ENCODE measurements at regions not wholly inside any gene's neighbourhood (a gene's known extent, or its start where the extent isn't known, plus 50 kb on each side); places are given as distances from the start of the nearest gene placed in this dataset.

DNA sequence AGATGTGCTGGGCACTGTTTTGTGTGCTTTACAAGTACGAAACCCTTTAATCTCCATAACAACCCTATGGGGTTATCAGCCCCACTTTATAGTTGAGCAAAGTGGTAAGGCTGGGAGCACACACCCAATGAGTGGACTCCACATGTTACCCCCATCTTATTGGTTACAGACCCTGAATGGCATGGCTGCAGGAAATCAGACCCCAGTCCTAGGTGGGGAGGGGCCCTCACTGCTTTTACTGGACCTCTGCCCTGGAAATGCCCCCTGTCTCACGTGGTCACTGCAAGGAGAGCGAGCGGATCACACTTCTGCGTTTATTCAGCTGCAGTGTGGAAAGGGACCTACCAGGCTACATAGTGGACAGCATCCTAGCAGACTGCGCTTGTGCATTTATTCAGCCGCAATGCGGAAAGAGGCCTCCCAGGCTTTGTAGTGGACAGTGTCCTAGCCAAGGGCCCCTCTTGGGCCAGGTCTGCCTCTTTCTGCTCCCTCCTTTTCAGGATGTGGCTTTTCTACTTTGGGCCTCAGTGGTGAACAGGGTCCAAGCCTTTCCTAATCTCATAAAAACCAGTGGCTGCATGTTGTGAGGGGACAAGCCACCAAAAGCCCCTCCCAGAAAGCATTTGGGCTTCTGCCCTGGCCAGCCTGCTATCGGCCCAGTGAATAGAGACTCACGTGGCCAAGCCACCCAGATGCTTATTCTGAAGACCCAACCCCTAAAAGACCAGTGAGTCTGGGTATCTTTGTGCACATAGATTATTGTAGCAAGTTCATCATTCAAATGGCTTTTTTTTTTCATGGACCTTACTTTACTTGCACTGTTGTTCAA lies 405.7 kb upstream of the RNF32 start:
- no peaks in the 10 kb centered on the region for H3K36me3 ChIP-seq
- intact Hi-C loops (cut with DNase I): no loop called here
- TF ChIP-seq, protein P1, sequence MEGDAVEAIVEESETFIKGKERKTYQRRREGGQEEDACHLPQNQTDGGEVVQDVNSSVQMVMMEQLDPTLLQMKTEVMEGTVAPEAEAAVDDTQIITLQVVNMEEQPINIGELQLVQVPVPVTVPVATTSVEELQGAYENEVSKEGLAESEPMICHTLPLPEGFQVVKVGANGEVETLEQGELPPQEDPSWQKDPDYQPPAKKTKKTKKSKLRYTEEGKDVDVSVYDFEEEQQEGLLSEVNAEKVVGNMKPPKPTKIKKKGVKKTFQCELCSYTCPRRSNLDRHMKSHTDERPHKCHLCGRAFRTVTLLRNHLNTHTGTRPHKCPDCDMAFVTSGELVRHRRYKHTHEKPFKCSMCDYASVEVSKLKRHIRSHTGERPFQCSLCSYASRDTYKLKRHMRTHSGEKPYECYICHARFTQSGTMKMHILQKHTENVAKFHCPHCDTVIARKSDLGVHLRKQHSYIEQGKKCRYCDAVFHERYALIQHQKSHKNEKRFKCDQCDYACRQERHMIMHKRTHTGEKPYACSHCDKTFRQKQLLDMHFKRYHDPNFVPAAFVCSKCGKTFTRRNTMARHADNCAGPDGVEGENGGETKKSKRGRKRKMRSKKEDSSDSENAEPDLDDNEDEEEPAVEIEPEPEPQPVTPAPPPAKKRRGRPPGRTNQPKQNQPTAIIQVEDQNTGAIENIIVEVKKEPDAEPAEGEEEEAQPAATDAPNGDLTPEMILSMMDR (IDR thresholded peaks at IDR 0.05): no peak
- H3K4me3 ChIP-seq: no peak overlapping the region
- no peak overlapping the region for H3K27ac ChIP-seq
- no peaks in the 10 kb centered on the region for H3K9me3 ChIP-seq
- DNase-seq (no peak), ATAC-seq (no peak)
- H3K27me3 ChIP-seq: no peaks in the 10 kb centered on the region
- H3K4me1 ChIP-seq: no peaks in the 10 kb centered on the region

GRCh38 chr7:156234192-156234591 lies 406.4 kb upstream of the RNF32 start:
- ATAC-seq: no peak
- intact Hi-C loops (cut with DNase I): no loop called here
- no peaks in the 10 kb centered on the region for H3K4me1 ChIP-seq
- no peaks in the 10 kb centered on the region for H3K27me3 ChIP-seq
- H3K4me3 ChIP-seq: no peak overlapping the region
- TF ChIP-seq, protein P1 (IDR thresholded peaks at IDR 0.05): no peak
- H3K27ac ChIP-seq: no peak overlapping the region
- DNase-seq: no peak
- H3K9me3 ChIP-seq: no peaks in the 10 kb centered on the region
- H3K36me3 ChIP-seq: no peaks in the 10 kb centered on the region

DNA sequence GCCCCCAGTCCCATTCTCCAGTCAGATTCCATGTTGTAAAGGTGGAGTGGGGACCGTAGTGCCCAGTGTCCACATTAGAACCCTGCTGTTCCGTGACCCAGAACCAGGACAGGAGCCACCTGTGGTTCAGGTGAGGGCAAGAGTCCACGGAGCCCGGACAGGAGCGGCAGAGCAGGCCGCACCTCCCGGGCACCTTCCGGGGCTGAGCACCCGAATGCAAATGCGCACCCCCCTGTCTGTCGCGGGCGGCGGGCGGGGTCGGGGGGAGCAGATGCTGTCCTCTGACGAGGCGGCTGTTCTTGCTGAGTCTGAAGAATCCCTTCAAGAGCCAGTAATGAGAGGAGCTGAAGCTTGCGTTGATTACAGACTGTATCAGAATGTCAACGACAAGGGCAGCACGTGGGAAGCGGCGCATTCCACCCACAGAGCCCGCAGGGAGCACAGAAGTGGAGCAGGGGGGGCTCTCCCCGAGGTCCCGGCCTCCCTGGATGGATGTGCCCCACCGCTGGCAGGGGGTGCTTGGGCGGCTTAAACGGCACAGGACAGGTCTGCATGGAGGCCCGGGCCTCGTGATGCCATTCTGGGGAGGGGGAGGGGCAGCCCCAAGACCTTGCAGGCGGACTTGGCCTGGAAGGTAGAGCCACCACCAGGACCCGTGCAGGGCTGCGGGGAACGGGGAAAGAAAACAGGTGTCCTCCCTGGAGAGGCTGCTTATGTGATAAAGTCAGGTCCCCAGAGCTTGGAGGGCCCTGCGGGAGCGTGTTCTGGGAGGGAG lies 407.5 kb upstream of the RNF32 start:
- Histone ChIP-seq H3K36me3 (no peaks in the 10 kb centered on the region), H3K27me3 (no peaks in the 10 kb centered on the region), H3K4me3 (no peak overlapping the region), H3K27ac (no peak overlapping the region), H3K9me3 (peaks cover 0 to 5% of the 10 kb centered on the region in 2 donors), H3K4me1 (no peaks in the 10 kb centered on the region)
- intact Hi-C loops (cut with DNase I): no loop called here
- ATAC-seq (no peak), DNase-seq (no peak)
- TF ChIP-seq, protein P1 (IDR thresholded peaks at IDR 0.05): no peak

DNA sequence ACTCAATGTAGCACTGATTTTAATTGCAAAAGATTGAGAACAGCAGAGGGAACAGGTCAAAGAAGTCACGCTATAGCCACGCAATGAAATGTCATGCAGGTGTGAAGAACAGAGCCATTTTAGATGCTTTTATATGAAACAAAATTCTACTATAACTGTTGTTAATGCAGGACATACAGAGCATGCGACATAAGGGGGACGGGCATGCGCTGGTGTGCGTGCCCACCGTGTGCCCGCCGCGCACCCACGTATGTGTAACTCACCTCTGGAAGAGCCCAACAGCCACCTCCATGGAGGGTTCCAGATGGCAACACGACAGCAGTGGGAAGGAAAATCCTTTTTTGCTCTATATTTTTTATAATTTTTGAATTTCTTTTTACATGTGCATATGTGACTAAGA lies 410.0 kb upstream of the RNF32 start:
- ATAC-seq (no peak), DNase-seq (no peak)
- Histone ChIP-seq H3K27me3 (no peaks in the 10 kb centered on the region), H3K27ac (no peak overlapping the region), H3K4me1 (no peaks in the 10 kb centered on the region), H3K4me3 (no peak overlapping the region), H3K9me3 (peaks cover 0 to 9% of the 10 kb centered on the region in 2 donors), H3K36me3 (no peaks in the 10 kb centered on the region)
- TF ChIP-seq, protein P1 (IDR thresholded peaks at IDR 0.05): no peak
- intact Hi-C loops (cut with DNase I): no loop called here

DNA sequence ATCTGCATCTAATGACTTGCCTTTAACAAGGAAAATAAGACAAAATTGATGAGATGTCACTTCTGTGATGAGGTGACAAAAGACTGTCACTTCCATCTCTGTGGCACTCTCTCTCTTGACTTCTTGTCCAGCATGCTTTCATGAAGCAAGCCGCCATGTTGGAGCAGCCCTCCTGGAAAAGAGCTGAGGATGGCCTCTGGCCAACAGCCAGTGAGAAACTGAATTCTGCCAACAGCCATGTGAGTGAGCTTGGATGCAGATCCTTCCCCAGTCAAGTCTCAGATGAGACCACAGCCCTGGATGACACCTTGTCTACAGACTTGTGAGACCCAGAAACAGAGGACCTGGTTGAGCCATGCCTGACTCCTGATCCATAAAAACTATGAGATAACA lies 412.6 kb upstream of the SHH start:
- H3K4me3 ChIP-seq: no peak overlapping the region
- TF ChIP-seq, protein P1 (IDR thresholded peaks at IDR 0.05): no peak
- H3K36me3 ChIP-seq: no peaks in the 10 kb centered on the region
- DNase-seq (no peak), ATAC-seq (no peak)
- intact Hi-C loops (cut with DNase I): no loop called here
- H3K9me3 ChIP-seq: peaks cover 0 to 22% of the 10 kb centered on the region in 2 donors
- H3K4me1 ChIP-seq: no peaks in the 10 kb centered on the region
- no peaks in the 10 kb centered on the region for H3K27me3 ChIP-seq
- no peak overlapping the region for H3K27ac ChIP-seq

Measured in left lung (tissue), 4 donors.